Calu3 (cell line): ENCODE measurements at regions not wholly inside any gene's neighbourhood (a gene's known extent, or its start where the extent isn't known, plus 50 kb on each side); places are given as distances from the start of the nearest gene placed in this dataset.
"Not testable (repeated sequence)": the region's sequence is repeated elsewhere in the genome, so short reads cannot be mapped to it uniquely, and the experiment has no call there.

ENCODE experiments used
- BruUV-seq: library from RNA; stranded (reverse); fragments of 400-500 nt; replicated peaks from 2 replicates; lab custom pipeline; 2021; lab: Mats Ljungman, UMichigan
- CTCF ChIA-PET: fragments of 300-600 bp; sonication (Branson Sonifier 250); formaldehyde crosslinking; loops from one replicate; lab custom pipeline; 2022; ENCODE audit warnings: antibody characterized with exemption; lab: Charles Lee
- DNase-seq: peaks from one replicate; pipeline ENCODE4 v3.0.0; 2022
- H3K27ac Mint-ChIP-seq: one replicate; pipeline ENCODE4 v1.8.0; 2022; ENCODE audit warnings: mixed read lengths; ENCODE audit not compliant: unreplicated experiment
- H3K27me3 Mint-ChIP-seq: one replicate; pipeline ENCODE4 v1.8.0; 2022; ENCODE audit warnings: mixed read lengths; ENCODE audit not compliant: unreplicated experiment
- H3K36me3 Mint-ChIP-seq: one replicate; pipeline ENCODE4 v1.8.0; 2022; ENCODE audit warnings: mild to moderate bottlenecking, moderate library complexity, mixed read lengths; ENCODE audit not compliant: insufficient read depth, unreplicated experiment
- H3K4me1 Mint-ChIP-seq: one replicate; pipeline ENCODE4 v1.8.0; 2022; ENCODE audit warnings: mild to moderate bottlenecking, low read depth, mixed read lengths; ENCODE audit not compliant: unreplicated experiment
- H3K4me3 Mint-ChIP-seq: one replicate; pipeline ENCODE4 v1.8.0; 2022; ENCODE audit warnings: mild to moderate bottlenecking, low read depth, moderate library complexity, mixed read lengths; ENCODE audit not compliant: unreplicated experiment
- H3K9me3 Mint-ChIP-seq: one replicate; pipeline ENCODE4 v1.8.0; 2022; ENCODE audit warnings: low read depth, mixed read lengths; ENCODE audit not compliant: unreplicated experiment
- CTCF ChIP-seq: fragments of 200-600 bp; IDR thresholded peaks from one replicate; pipeline ENCODE4 v1.8.0; 2022; ENCODE audit warnings: antibody characterized with exemption; ENCODE audit not compliant: unreplicated experiment
- intact Hi-C: fragments of 100-400 bp; cut with micrococcal nuclease; formaldehyde crosslinking; loops from one replicate; pipeline ENCODE4 v1.10.0; 2022; ENCODE audit not compliant: unreplicated experiment

- peak; percentile 30 for TF ChIP-seq CTCF
- BruUV-seq = no TSS peak
- no peaks in the 10 kb centered on the region for H3K4me1 Mint-ChIP-seq
- no peak overlapping the region for H3K27ac Mint-ChIP-seq
- H3K9me3 Mint-ChIP-seq = no peaks in the 10 kb centered on the region
- H3K36me3 Mint-ChIP-seq = no peaks in the 10 kb centered on the region
- no peaks in the 10 kb centered on the region for H3K27me3 Mint-ChIP-seq
- no peak overlapping the region for H3K4me3 Mint-ChIP-seq
- intact Hi-C loops = loop anchor here (2.0 to 10.0 kb wide), 3 partner anchors 283 to 653 kb away; no protein-coding TSS in a partner anchor
- peak; percentile 36 for DNase-seq
- CTCF ChIA-PET = interaction anchor here (0.7 to 1.0 kb wide), 4 partner anchors 283 to 648 kb away, joined by 3 to 5 read pairs (median 5); no protein-coding TSS in a partner anchor
Measured at GRCh38 chr20:22691369-22692118, 107.2 kb upstream of the FOXA2 start.

- CTCF ChIA-PET = interaction anchor here (0.7 to 1.0 kb wide), 5 partner anchors 282 to 648 kb away, joined by 3 to 5 read pairs (median 5); no protein-coding TSS in a partner anchor
- Mint-ChIP-seq H3K4me1 (no peaks in the 10 kb centered on the region), H3K9me3 (no peaks in the 10 kb centered on the region), H3K4me3 (no peak overlapping the region), H3K36me3 (no peaks in the 10 kb centered on the region), H3K27ac (no peak overlapping the region), H3K27me3 (no peaks in the 10 kb centered on the region)
- no peak for DNase-seq
- no TSS peak for BruUV-seq
- no peak for TF ChIP-seq CTCF
- intact Hi-C loops = loop anchor here (5.0 to 10.0 kb wide), 2 partner anchors 510 to 653 kb away; no protein-coding TSS in a partner anchor
Measured at GRCh38 chr20:22692119-22692475, 107.7 kb upstream of the FOXA2 start.

- not testable (repeated sequence) for DNase-seq, H3K4me3 Mint-ChIP-seq, H3K9me3 Mint-ChIP-seq, H3K36me3 Mint-ChIP-seq, H3K27me3 Mint-ChIP-seq, H3K27ac Mint-ChIP-seq, BruUV-seq, H3K4me1 Mint-ChIP-seq
- CTCF ChIA-PET = interaction anchor here (0.7 to 1.0 kb wide), 2 partner anchors 282 to 511 kb away, joined by 5 read pairs; no protein-coding TSS in a partner anchor
- intact Hi-C loops = loop anchor here (5.0 to 10.0 kb wide), 2 partner anchors 510 to 652 kb away; no protein-coding TSS in a partner anchor
Measured at GRCh38 chr20:22692620-22693019, 108.2 kb upstream of the FOXA2 start.

GRCh38 chr20:22696759-22697158 lies 112.4 kb upstream of the FOXA2 start:
- no peaks in the 10 kb centered on the region for H3K36me3 Mint-ChIP-seq
- H3K9me3 Mint-ChIP-seq = no peaks in the 10 kb centered on the region
- no TSS peak for BruUV-seq
- no peaks in the 10 kb centered on the region for H3K27me3 Mint-ChIP-seq
- no peaks in the 10 kb centered on the region for H3K4me1 Mint-ChIP-seq
- CTCF ChIA-PET = no interaction called here
- H3K4me3 Mint-ChIP-seq = no peak overlapping the region
- H3K27ac Mint-ChIP-seq = no peak overlapping the region
- intact Hi-C loops = loop anchor here (10.0 kb wide), 1 partner anchor 648 kb away; no protein-coding TSS in a partner anchor
- no peak for DNase-seq
- TF ChIP-seq CTCF = no peak
